CD4-positive, alpha-beta T cell treated with Interleukin-4 for 4 hours (primary cell): ENCODE measurements at regions not wholly inside any gene's neighbourhood (a gene's known extent, or its start where the extent isn't known, plus 50 kb on each side); places are given as distances from the start of the nearest gene placed in this dataset.

Experiments
- DNase-seq: peaks from one replicate; pipeline ENCODE4 v3.0.0-alpha.2; 2020

- DNase-seq = no peak
Measured at GRCh38 chr18:61756244-61756643, 136.6 kb downstream of the RNF152 start.

- DNase-seq = no peak
Measured at GRCh38 chr18:61755555-61755954, 137.3 kb downstream of the RNF152 start.

GRCh38 chr18:61754039-61754583, 138.7 kb downstream of the RNF152 start:
- no peak for DNase-seq

GRCh38 chr18:61753373-61753772, 139.4 kb downstream of the RNF152 start:
- DNase-seq = no peak

- DNase-seq = no peak
Measured at GRCh38 chr18:61752973-61753372, 139.8 kb downstream of the RNF152 start.

- DNase-seq = no peak
Measured at GRCh38 chr18:61750840-61751668, 141.8 kb downstream of the RNF152 start.

GRCh38 chr18:61749546-61749945, 143.3 kb downstream of the RNF152 start:
- no peak for DNase-seq

GRCh38 chr18:61749031-61749430, 143.8 kb downstream of the RNF152 start:
- DNase-seq = no peak

- DNase-seq = no peak
Measured at GRCh38 chr18:61748004-61748403, 144.8 kb downstream of the RNF152 start.

- no peak for DNase-seq
Measured at GRCh38 chr18:61743775-61744531, 148.9 kb downstream of the RNF152 start.

- no peak for DNase-seq
Measured at GRCh38 chr18:61742565-61743429, 150.0 kb downstream of the RNF152 start.

GRCh38 chr18:61741881-61742454, 150.8 kb downstream of the RNF152 start:
- DNase-seq = no peak

GRCh38 chr18:61738488-61738887, 154.3 kb downstream of the RNF152 start:
- no peak for DNase-seq

- no peak for DNase-seq
Measured at GRCh38 chr18:61738042-61738441, 154.8 kb downstream of the RNF152 start.

- DNase-seq = no peak
Measured at GRCh38 chr18:61736133-61736532, 156.7 kb downstream of the RNF152 start.

- DNase-seq = no peak
Measured at GRCh38 chr18:61735564-61736102, 157.2 kb downstream of the RNF152 start.

GRCh38 chr18:61734396-61734795, 158.4 kb downstream of the RNF152 start:
- no peak for DNase-seq

- DNase-seq = no peak
Measured at GRCh38 chr18:61732854-61733253, 160.0 kb downstream of the RNF152 start.

- DNase-seq = no peak
Measured at GRCh38 chr18:61731693-61732376, 161.0 kb downstream of the RNF152 start.

GRCh38 chr18:61731178-61731577, 161.6 kb downstream of the RNF152 start:
- no peak for DNase-seq

- no peak for DNase-seq
Measured at GRCh38 chr18:61729322-61729721, 163.5 kb downstream of the RNF152 start.
